NCI-H2227 (cell line): ENCODE measurements at regions not wholly inside any gene's neighbourhood (a gene's known extent, or its start where the extent isn't known, plus 50 kb on each side); places are given as distances from the start of the nearest gene placed in this dataset.
A peak's percentile ranks its signal among the peaks of the same experiment; 100 is the strongest.
"Not testable (repeated sequence)": the region's sequence is repeated elsewhere in the genome, so short reads cannot be mapped to it uniquely, and the experiment has no call there.

Experiments used
- DNase-seq: peaks from one replicate; lab custom pipeline; 2025; ENCODE audit not compliant: unreplicated experiment; lab: John Stamatoyannopoulos, UW

- DNase-seq = no peak
Measured at GRCh38 chr6:97885325-97885724, 602.3 kb upstream of the MMS22L start.

- DNase-seq = peak; percentile 6
Measured at GRCh38 chr6:97885828-97886227, 602.8 kb upstream of the MMS22L start.

DNA sequence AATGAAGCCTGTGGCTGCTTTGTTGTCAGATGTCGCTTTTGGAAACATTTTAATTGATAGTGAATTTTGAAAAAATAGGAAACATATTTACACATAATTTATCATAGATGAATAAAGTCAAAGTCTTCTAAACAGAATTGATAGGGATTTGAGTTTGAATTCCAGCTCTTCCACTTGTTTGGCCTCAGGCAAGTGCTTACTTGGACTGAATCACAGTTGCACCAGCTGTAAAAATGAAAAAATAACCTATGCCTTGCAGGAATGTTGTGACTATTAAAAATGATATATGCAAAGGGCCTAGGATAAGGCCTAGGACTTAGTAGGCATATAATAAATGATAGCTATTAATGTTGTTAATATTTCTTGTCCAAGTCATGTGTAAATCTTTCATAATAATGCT lies 618.5 kb upstream of the MMS22L start:
- no peak for DNase-seq

DNA sequence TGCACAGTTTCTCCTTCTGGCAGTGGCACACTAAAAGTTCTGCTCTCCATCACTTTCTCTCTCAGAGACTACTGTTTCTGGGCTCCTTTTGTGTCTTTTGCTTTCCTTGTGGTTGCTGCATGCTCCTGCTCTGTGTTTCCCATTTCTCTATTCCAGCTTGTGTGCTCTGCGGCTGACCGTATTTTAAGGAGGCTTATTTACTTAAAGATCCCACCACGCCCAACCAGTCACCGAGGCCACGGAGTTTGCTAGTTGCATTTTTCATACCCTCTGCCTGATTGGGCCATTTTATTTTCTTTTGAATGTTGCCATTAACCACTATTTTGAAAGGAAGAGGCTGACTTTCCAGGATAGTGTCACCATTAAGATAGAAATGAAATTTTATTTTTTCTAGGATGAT lies 626.4 kb upstream of the MMS22L start:
- peak; percentile 13 for DNase-seq

DNA sequence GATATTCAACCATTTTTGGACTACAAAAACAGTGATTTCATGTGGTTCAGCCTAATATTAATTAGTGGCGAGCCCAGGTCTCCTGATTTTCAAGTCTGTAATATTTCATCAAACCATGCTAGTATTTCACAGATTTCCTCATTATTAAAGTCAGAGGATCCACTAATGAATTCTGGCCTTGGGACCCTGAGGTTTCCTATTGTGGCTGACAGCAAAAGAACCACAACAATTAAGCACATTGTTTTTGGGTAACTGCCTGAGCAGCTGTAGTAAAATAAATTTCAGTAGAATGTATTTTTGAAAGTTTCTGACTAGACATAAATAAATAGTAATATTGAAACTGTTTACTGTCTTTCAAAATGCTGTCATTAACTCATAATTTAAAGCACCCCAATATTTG lies 630.7 kb upstream of the MMS22L start:
- DNase-seq = no peak

- no peak for DNase-seq
Measured at GRCh38 chr6:97914912-97915311, 631.9 kb upstream of the MMS22L start.

GRCh38 chr6:97915537-97915936 lies 632.5 kb upstream of the MMS22L start:
- no peak for DNase-seq

- no peak for DNase-seq
Measured at GRCh38 chr6:97917369-97917768, 634.4 kb upstream of the MMS22L start.

DNA sequence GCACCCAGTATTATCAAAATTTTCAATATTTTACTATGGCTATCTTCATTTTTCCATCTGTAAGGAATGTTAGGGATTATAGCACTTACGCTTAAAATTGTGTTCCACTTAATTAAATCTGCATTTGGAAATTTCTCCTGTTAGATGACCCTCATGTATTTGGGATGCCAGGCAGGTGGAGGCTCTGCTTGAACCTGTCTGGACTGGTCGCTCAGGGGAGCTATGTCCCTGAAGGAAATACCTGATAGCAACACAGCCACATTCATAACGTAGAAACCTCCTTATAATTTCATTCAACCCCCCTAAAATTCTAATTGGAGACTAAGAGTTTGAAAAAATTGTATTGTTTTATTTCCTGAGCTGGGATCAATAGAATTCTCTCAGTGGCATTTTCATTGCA lies 636.0 kb upstream of the MMS22L start:
- DNase-seq = no peak

DNA sequence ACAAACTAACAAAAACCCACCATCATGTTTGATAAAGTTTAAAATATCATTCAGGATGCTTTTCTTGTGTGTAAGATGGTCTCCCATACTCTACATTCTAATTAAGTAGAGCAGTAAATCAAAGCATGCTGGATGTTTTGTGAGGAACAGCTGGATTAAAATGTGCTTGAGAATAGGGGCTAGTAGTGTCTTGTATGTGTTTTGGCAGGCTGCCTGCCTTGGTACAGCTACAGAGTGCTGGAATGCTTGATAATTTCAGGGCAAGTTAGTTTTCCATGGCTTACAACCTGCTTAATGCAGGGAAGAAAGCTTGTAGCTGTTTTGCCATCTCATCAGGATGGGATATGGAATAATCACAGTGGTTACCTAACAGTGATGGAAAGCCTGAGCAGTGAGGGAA lies 636.6 kb upstream of the MMS22L start:
- no peak for DNase-seq

DNA sequence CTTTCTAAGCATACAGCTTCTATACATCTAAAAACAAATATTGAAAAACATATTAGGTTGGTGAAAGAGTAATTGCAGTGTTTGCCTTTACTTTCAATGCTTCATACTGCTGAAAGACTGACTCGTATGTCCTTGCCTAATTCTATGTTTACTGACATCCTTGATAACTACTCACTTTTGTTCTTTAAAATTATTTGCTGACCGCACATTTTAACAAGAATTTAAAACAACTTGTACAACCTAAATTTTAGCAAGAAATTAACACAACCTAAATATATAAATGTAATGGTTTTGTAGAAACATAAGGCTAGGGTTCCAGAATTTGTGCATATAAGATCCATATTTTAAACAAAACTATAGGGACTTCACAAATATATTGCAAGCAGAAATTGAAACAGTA lies 640.2 kb upstream of the MMS22L start:
- DNase-seq = no peak

DNA sequence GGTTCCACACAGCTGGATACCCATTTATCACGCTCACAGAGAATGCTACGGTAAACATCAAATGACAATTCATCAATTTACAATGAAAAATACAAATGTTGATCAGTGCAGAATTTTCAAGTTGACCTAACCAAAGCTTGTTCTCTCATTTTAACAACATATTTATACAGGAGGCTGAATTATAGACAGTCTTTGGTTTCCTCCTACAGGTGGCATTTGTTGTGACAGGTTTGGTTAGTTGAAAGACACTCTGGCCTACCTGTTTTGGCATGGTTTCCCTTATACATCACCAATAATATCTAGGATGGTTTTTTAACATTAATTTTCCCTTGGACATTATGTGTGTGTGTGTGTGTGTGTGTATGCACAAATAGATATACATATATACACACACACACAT lies 642.5 kb upstream of the MMS22L start:
- no peak for DNase-seq

DNA sequence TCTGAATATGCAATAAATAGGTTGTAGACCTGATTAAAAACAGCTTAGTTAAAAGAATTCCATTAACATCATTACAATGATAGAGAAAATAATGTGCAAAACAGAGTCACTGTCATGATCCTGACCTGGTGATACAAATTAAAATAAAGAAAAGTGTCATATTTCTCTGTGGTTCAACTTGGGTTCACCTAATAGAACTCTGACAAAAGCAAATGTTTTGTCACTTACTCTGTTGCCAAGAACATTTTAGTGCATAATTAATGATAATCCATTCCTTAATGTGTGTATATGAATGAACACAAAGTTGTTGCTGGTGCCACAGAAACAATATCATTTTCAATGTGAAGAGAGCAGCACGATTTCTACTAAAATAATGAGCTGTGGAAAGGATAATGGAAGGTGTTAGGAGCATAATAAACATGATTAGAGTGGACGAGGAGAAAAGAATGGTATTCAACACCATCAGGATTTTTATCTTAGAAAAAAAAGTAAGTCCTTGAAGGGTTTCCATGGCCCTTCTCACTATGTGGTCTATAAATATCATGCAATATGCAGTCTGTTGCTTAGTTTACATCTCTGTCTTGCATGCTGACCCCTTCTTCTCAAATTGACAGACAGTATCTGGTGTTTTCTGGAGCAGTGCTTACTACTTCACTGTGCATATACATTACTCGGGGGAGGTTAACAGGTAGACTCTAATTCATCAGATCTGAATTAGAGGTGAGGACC lies 656.6 kb upstream of the MMS22L start:
- DNase-seq = peak; percentile 6

- peak; percentile 13 for DNase-seq
Measured at GRCh38 chr6:97947841-97948240, 664.8 kb upstream of the MMS22L start.

GRCh38 chr6:97958134-97958533 lies 675.1 kb upstream of the MMS22L start:
- no peak for DNase-seq

DNA sequence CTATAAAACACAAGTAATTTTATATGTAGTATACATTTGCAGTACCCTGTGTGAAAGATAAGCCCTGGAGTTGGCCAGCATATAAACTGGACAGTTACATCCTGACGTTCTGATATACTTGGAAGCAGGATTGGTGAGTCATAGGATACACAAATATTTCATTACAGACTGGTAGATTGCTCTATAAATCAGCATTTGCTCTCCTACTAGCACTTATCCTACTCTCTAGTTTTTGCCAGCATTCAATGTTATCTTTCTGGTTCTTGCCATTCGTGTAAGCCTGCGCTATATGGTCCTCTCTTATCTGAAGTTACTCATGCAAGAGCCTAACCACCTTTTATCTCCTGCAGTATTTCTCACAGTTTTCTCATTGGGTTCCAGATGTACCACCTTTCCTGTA lies 680.2 kb upstream of the MMS22L start:
- DNase-seq = no peak

DNA sequence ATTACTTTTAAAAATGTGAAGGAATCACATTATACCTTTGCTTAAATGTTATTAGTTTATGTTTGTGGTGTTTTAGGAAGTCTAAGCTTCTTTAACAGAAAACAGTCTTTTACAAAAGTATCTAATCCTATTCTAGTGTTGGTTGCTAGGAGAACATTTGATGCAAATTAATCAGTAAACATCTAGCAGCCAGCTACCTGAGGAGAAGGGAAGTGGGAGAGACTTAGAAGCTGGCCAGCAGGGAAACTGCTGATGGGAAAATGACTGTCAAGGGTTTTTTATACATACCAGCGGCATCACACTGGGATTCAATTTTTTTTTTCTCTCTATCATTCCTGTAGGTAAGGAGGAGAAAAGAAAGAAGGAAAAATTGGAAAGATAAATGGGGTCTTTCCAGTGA lies 686.0 kb upstream of the MMS22L start:
- DNase-seq = no peak

DNA sequence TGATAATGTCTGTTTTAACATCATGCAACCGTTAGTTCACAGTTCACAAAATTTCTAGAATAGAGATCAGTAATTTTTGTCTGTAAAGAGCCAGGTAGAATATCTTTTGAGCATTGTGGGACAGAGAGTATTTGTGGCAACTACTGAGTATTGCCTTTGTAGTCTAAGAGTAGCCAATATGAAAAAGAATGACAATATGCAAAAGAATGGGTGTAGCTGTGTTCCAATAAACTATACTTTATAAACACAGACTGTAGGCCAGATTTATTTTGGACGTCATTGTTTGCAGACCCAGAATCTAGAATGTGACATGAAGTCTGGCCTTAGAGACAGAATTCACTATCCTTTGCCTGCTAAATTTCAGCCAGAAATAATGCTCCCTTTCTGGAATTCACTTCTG lies 694.1 kb upstream of the MMS22L start:
- DNase-seq = no peak

DNA sequence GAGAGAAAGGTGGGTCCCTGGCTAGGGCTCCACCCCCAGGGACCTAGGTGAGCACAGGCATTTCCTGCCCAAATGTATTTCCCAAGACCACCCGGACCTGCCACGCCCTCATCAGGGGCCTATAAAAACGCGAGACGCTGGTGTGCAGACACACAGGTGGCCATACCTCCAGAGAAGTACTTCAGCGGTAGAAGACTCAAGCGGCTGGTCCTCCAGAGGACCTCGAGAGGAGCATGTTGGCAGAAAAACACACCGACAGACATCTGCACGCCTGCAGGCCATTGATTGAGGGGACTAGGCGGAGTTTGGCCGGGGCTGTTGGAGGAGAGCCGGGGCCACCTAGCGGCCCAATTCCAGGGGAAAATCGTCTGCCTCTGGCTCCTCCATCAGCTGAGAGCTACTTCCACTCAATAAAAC lies 695.8 kb upstream of the MMS22L start:
- no peak for DNase-seq

GRCh38 chr6:97979285-97979684 lies 696.3 kb upstream of the MMS22L start:
- not testable (repeated sequence) for DNase-seq

DNA sequence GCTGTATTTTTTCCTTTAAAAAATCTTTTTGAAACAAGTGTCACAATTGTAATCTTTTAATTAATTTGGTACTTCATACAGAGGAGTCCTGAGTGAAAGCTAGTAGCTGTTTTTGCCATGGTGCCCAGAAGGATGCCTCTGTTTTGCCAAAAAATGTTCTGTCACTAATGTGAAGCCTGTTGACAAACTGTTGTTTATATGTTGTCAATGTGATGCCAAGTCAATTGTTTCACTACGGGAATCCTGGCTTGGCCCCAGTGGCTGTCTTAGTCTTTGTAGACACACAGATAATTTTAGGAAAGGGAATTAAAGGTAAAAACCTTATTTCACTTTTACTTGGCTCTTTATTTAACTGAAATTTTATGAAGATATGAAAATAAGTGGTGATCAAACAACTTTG lies 706.4 kb upstream of the MMS22L start:
- DNase-seq = no peak

- DNase-seq = no peak
Measured at GRCh38 chr6:97995158-97995557, 712.1 kb upstream of the MMS22L start.

GRCh38 chr6:98002678-98003077 lies 719.7 kb upstream of the MMS22L start:
- no peak for DNase-seq
